PC-3 (cell line): ENCODE measurements at regions not wholly inside any gene's neighbourhood (a gene's known extent, or its start where the extent isn't known, plus 50 kb on each side); places are given as distances from the start of the nearest gene placed in this dataset.

ENCODE experiments used
- ATAC-seq: fragments of 200-7000 bp; cut with Tn5 transposase; 2 replicates; pipeline ENCODE4 v1.9.1; 2020; ENCODE audit warnings: mild to moderate bottlenecking, moderate library complexity
- BruUV-seq: library from RNA; stranded (reverse); fragments of 400-500 nt; replicated peaks from 2 replicates; lab custom pipeline; 2021; lab: Mats Ljungman, UMichigan
- CTCF ChIA-PET: fragments of 300-600 bp; sonication (Branson Sonifier 250); formaldehyde crosslinking; loops from one replicate; lab custom pipeline; 2022; ENCODE audit warnings: antibody characterized with exemption; lab: Charles Lee
- POLR2A ChIA-PET: fragments of 300-600 bp; sonication (Branson Sonifier 250); formaldehyde crosslinking; loops from one replicate; lab custom pipeline; 2022; ENCODE audit warnings: antibody characterized with exemption; ENCODE audit not compliant: unreplicated experiment; lab: Charles Lee
- DNase-seq: peaks from one replicate; pipeline ENCODE4 v3.0.0-alpha.2; 2015
- H2AFZ ChIP-seq: fragments of 300-600 bp; sonication (generic); 2 replicates; pipeline ENCODE4 v1.6.0; 2016; ENCODE audit warnings: antibody characterized with exemption, low read length
- H3F3A ChIP-seq: fragments of 300-600 bp; sonication (generic); one replicate; pipeline ENCODE4 v1.6.0; 2017; ENCODE audit warnings: antibody characterized with exemption, low read length, control low read depth, mild to moderate bottlenecking; ENCODE audit not compliant: unreplicated experiment
- H3K27ac ChIP-seq: fragments of 300-600 bp; sonication (generic); 2 replicates; pipeline ENCODE4 v1.5.1; 2016; ENCODE audit warnings: mild to moderate bottlenecking, low read length
- H3K27me3 ChIP-seq: fragments of 300-600 bp; sonication (generic); 2 replicates; pipeline ENCODE4 v1.6.1; 2016; ENCODE audit warnings: low read length, mixed read lengths
- H3K36me3 ChIP-seq: fragments of 300-600 bp; sonication (generic); 2 replicates; pipeline ENCODE4 v1.6.1; 2016; ENCODE audit warnings: low read depth, mixed run types, low read length, mixed read lengths
- H3K4me1 ChIP-seq: fragments of 300-600 bp; sonication (generic); 2 replicates; pipeline ENCODE4 v1.5.1; 2016; ENCODE audit warnings: low read length; ENCODE audit not compliant: insufficient read depth
- H3K4me2 ChIP-seq: fragments of 300-600 bp; sonication (generic); 2 replicates; pipeline ENCODE4 v1.6.0; 2016; ENCODE audit warnings: low read length
- H3K4me3 ChIP-seq: fragments of 300-600 bp; sonication (generic); 2 replicates; pipeline ENCODE4 v1.5.1; 2016; ENCODE audit warnings: mild to moderate bottlenecking, low read length, mixed read lengths
- H3K79me2 ChIP-seq: fragments of 300-600 bp; sonication (generic); 2 replicates; pipeline ENCODE4 v1.6.1; 2017; ENCODE audit warnings: low read length, mixed read lengths
- H3K9ac ChIP-seq: fragments of 300-600 bp; sonication (generic); 2 replicates; pipeline ENCODE4 v1.6.0; 2016; ENCODE audit warnings: mild to moderate bottlenecking, low read length
- H3K9me2 ChIP-seq: fragments of 300-600 bp; sonication (generic); replicated peaks from 2 replicates; pipeline ENCODE4 v1.6.1; 2016; ENCODE audit warnings: mixed run types, low read length, mixed read lengths
- H3K9me3 ChIP-seq: fragments of 300-600 bp; sonication (generic); 2 replicates; pipeline ENCODE4 v1.6.1; 2016; ENCODE audit warnings: low read length, mixed read lengths
- H4K20me1 ChIP-seq: fragments of 300-600 bp; sonication (generic); 2 replicates; pipeline ENCODE4 v1.6.1; 2016; ENCODE audit warnings: low read length, mixed read lengths
- EZH2 ChIP-seq: fragments of 300-600 bp; sonication (generic); IDR thresholded peaks from one replicate; pipeline ENCODE4 v1.6.1; 2017; ENCODE audit warnings: antibody characterized with exemption, mild to moderate bottlenecking, low read length; ENCODE audit not compliant: unreplicated experiment
- EZH2phosphoT487 ChIP-seq: fragments of 300-600 bp; sonication (generic); IDR thresholded peaks from 2 replicates; pipeline ENCODE4 v1.6.1; 2018; ENCODE audit warnings: mild to moderate bottlenecking, antibody characterized with exemption, low read length, borderline replicate concordance
- intact Hi-C: fragments of 100-400 bp; cut with micrococcal nuclease; formaldehyde crosslinking; loops from 2 replicates; pipeline ENCODE4 v1.9.0; 2023
- TF ChIP-seq, protein P1 (sequence below): fragments of 300-600 bp; sonication (generic); conservative IDR thresholded peaks from 2 replicates; pipeline ENCODE4 v1.5.1; 2017; ENCODE audit warnings: antibody characterized with exemption, low read depth, mild to moderate bottlenecking, low read length

GRCh38 chr13:111526922-111527321 is 206.5 kb downstream of the TEX29 start:
- H2AFZ ChIP-seq, result no peak overlapping the region
- no peak for ATAC-seq
- H3K27me3 ChIP-seq, result peaks cover 29% of the 10 kb centered on the region
- H3K4me2 ChIP-seq, result no peak overlapping the region
- no peaks in the 10 kb centered on the region for H3K9me3 ChIP-seq
- no peaks in the 10 kb centered on the region for H3K36me3 ChIP-seq
- intact Hi-C loops, result no loop called here
- no peak overlapping the region for H3K9ac ChIP-seq
- DNase-seq, result no peak
- TF ChIP-seq EZH2phosphoT487 (no peak), EZH2 (no peak)
- TF ChIP-seq, protein P1, sequence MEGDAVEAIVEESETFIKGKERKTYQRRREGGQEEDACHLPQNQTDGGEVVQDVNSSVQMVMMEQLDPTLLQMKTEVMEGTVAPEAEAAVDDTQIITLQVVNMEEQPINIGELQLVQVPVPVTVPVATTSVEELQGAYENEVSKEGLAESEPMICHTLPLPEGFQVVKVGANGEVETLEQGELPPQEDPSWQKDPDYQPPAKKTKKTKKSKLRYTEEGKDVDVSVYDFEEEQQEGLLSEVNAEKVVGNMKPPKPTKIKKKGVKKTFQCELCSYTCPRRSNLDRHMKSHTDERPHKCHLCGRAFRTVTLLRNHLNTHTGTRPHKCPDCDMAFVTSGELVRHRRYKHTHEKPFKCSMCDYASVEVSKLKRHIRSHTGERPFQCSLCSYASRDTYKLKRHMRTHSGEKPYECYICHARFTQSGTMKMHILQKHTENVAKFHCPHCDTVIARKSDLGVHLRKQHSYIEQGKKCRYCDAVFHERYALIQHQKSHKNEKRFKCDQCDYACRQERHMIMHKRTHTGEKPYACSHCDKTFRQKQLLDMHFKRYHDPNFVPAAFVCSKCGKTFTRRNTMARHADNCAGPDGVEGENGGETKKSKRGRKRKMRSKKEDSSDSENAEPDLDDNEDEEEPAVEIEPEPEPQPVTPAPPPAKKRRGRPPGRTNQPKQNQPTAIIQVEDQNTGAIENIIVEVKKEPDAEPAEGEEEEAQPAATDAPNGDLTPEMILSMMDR, result no peak
- no peaks in the 10 kb centered on the region for H3K4me1 ChIP-seq
- H4K20me1 ChIP-seq, result no peaks in the 10 kb centered on the region
- no peaks in the 10 kb centered on the region for H3K79me2 ChIP-seq
- no peaks in the 10 kb centered on the region for H3F3A ChIP-seq
- no peaks in the 10 kb centered on the region for H3K9me2 ChIP-seq
- no peak overlapping the region for H3K4me3 ChIP-seq
- BruUV-seq, result no TSS peak
- ChIA-PET POLR2A (no interaction called here), CTCF (no interaction called here)
- no peak overlapping the region for H3K27ac ChIP-seq

DNA sequence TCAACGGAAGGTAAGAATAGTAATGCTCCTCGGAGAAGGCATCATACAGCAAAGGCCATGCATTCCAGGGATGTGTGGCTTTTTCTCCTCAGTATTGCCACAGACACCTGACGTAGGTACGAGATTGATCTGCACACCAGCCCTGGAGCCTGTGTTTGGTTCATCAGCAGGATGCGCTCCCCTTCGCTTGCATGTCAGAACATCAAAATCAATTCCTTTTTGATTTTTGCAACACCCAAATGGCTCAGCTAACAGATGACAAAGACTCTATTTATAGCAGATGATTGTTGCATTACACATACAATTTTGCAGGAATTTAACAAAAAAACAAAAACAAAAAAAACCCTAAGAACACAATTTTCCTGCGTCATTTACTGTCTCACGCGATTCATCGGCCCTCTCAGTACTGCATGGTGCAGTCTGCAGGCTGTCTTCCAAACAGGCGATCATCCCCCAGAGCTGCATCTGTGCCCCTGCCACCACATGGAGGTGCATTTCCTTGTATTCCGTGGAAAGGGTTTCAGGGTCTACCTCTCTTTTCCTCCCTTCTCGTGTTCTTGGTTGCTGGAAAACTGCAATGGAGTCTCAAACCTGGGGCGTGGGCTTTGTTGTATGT is 207.3 kb downstream of the TEX29 start:
- CTCF ChIA-PET, result no interaction called here
- no peaks in the 10 kb centered on the region for H3K4me1 ChIP-seq

DNA sequence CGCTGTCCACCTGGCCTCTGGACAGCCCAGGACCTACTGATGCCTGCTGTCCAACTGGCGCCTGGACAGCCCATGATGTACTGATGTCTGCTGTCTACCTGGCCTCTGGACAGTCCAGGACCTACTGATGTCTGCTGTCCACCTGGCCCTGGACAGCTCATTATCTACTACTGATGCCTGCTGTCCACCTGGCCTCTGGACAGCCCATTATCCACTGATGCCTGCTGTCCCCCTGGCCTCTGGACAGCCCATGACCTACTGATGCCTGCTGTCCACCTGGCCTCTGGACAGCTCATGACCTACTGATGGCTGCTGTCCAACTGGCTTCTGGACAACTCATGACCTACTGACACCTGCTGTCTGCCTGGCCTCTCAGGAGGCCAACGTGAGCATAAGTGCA is 208.1 kb downstream of the TEX29 start:
- no peaks in the 10 kb centered on the region for H4K20me1 ChIP-seq
- H3K4me3 ChIP-seq, result no peak overlapping the region
- no peak overlapping the region for H2AFZ ChIP-seq
- no peaks in the 10 kb centered on the region for H3K36me3 ChIP-seq
- ChIA-PET CTCF (no interaction called here), POLR2A (no interaction called here)
- TF ChIP-seq EZH2phosphoT487, result no peak
- TF ChIP-seq, protein P1, result no peak
- TF ChIP-seq EZH2, result no peak
- H3K27ac ChIP-seq, result no peak overlapping the region
- ATAC-seq (no peak), DNase-seq (no peak)
- peaks cover 40% of the 10 kb centered on the region for H3K27me3 ChIP-seq
- no peaks in the 10 kb centered on the region for H3K9me3 ChIP-seq
- intact Hi-C loops, result no loop called here
- H3K4me1 ChIP-seq, result no peaks in the 10 kb centered on the region
- no peaks in the 10 kb centered on the region for H3F3A ChIP-seq
- no TSS peak for BruUV-seq
- no peaks in the 10 kb centered on the region for H3K9me2 ChIP-seq
- no peaks in the 10 kb centered on the region for H3K79me2 ChIP-seq
- H3K9ac ChIP-seq, result no peak overlapping the region
- no peak overlapping the region for H3K4me2 ChIP-seq

More for the DNA sequence above, 207.3 kb downstream of the TEX29 start:
- Histone ChIP-seq H3K9me3 (no peaks in the 10 kb centered on the region), H3K36me3 (no peaks in the 10 kb centered on the region), H3K4me2 (no peak overlapping the region), H2AFZ (no peak overlapping the region), H3K27me3 (peaks cover 32% of the 10 kb centered on the region), H3K9ac (no peak overlapping the region), H3K4me3 (no peak overlapping the region), H4K20me1 (no peaks in the 10 kb centered on the region), H3K27ac (no peak overlapping the region), H3K79me2 (no peaks in the 10 kb centered on the region), H3K9me2 (no peaks in the 10 kb centered on the region), H3F3A (no peaks in the 10 kb centered on the region)
- intact Hi-C loops, result no loop called here
- DNase-seq (no peak), ATAC-seq (no peak)
- POLR2A ChIA-PET, result no interaction called here
- TF ChIP-seq, protein P1, result no peak
- no peak for TF ChIP-seq EZH2phosphoT487
- no peak for TF ChIP-seq EZH2
- no TSS peak for BruUV-seq
